ENCODE measurements at regions not wholly inside any gene's neighbourhood (a gene's known extent, or its start where the extent isn't known, plus 50 kb on each side); places are given as distances from the start of the nearest gene placed in this dataset.

DNA sequence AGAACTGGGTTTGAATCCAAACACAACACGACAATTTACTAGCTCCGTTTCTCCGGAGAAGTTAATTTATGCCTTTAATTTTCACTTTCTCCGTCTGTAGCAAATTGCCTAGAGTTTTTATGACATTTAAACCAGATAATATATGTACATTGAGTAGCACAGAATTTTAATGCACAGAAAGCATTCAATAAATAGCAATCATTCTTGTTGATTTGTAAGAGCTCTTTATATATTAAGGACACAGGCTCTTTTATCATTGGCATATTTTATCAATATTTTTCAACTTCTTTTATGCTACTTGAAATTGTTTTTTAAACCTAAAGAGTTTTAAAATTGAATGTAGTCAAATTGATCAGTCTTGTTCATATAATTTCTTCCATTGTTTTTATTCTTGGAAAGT lies 99.6 kb upstream of the PPP2R3B start (continued):
- TF ChIP-seq, protein P1, sequence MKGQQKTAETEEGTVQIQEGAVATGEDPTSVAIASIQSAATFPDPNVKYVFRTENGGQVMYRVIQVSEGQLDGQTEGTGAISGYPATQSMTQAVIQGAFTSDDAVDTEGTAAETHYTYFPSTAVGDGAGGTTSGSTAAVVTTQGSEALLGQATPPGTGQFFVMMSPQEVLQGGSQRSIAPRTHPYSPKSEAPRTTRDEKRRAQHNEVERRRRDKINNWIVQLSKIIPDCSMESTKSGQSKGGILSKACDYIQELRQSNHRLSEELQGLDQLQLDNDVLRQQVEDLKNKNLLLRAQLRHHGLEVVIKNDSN (IDR thresholded peaks at IDR 0.05; ENCODE audit: borderline replicate concordance, low read depth), result no peak
- TF ChIP-seq GATA2 (CRISPR knock-in tag; IDR thresholded peaks at IDR 0.05) (no peak), RFX5 (IDR thresholded peaks at IDR 0.05; ENCODE audit: low read length) (no peak), TCF12 (IDR thresholded peaks at IDR 0.05) (no peak)

DNA sequence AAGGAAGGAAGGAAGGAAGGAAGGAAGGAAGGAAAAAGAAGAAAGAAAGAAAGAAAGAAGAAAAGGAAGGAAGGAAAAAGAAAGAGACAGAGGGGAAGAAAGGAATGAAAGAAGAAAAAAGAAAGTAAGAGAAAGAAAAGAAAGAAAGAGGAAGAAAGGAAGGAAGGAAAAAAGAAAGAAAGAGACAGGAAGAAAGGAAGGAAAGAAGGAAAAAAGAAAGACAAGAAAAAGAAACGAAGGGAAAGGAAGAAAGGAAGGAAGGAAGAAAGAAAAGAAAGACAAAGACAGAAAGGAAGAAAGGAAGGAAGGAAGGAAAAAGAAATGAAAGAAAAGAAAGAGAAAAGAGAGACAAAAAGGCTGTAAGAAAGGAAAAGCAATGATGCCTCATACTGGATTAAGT lies 101.1 kb upstream of the PPP2R3B start:
- Histone ChIP-seq H3K4me2 (no peak overlapping the region), H3K9me3 (no peaks in the 10 kb centered on the region), H3K79me2 (ENCODE audit: insufficient read depth) (no peaks in the 10 kb centered on the region), H3K27ac (ENCODE audit: low read depth in 2 of 2, low read length in 1 of 2) (no peak overlapping the region), H3K4me1 (ENCODE audit: control insufficient read depth in 1 of 2, insufficient read depth in 2 of 2, low read depth in 1 of 2, low read length in 1 of 2) (no peaks in the 10 kb centered on the region), H3F3A (replicated peaks; ENCODE audit: insufficient read depth) (no peaks in the 10 kb centered on the region), H3K36me3 (replicated peaks in 1 of 2; ENCODE audit: control insufficient read depth in 1 of 2, insufficient read depth in 2 of 2, low read length in 1 of 2) (no peaks in the 10 kb centered on the region), H3K9me2 (no peaks in the 10 kb centered on the region), H4K20me1 (ENCODE audit: insufficient read depth) (no peaks in the 10 kb centered on the region), H2AFZ (ENCODE audit: low read depth) (no peak overlapping the region), H3K4me3 (ENCODE audit: low read depth in 2 of 2, low read length in 1 of 2) (no peak overlapping the region), H3K27me3 (ENCODE audit: insufficient read depth) (0 out of 2 replicates have a peak, but pooled peaks cover 6% of the 10 kb centered on the region), H3K9ac (no peak overlapping the region)
- no peak for DNase-seq
- WGBS (ENCODE audit: low lambda C conversion rate), result 3% methylated on average over 1 of the region's 1 CpG
- CTCF ChIA-PET, result no interaction called here
- POLR2A ChIA-PET, result no interaction called here
- TF ChIP-seq EZH2phosphoT487 (IDR thresholded peaks at IDR 0.05; ENCODE audit: borderline replicate concordance, low read depth), result no peak
- TF ChIP-seq NRF1 (IDR thresholded peaks at IDR 0.05; ENCODE audit: low read depth, low read length), result no peak
- TF ChIP-seq NFIC (IDR thresholded peaks at IDR 0.05; ENCODE audit: borderline replicate concordance), result no peak
- no peak for TF ChIP-seq FOXJ3 (CRISPR knock-in tag; IDR thresholded peaks at IDR 0.05)
- TF ChIP-seq, protein P2, sequence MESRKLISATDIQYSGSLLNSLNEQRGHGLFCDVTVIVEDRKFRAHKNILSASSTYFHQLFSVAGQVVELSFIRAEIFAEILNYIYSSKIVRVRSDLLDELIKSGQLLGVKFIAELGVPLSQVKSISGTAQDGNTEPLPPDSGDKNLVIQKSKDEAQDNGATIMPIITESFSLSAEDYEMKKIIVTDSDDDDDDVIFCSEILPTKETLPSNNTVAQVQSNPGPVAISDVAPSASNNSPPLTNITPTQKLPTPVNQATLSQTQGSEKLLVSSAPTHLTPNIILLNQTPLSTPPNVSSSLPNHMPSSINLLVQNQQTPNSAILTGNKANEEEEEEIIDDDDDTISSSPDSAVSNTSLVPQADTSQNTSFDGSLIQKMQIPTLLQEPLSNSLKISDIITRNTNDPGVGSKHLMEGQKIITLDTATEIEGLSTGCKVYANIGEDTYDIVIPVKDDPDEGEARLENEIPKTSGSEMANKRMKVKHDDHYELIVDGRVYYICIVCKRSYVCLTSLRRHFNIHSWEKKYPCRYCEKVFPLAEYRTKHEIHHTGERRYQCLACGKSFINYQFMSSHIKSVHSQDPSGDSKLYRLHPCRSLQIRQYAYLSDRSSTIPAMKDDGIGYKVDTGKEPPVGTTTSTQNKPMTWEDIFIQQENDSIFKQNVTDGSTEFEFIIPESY (IDR thresholded peaks at IDR 0.05; ENCODE audit: borderline replicate concordance, low read depth), result no peak
- TF ChIP-seq TEAD4 (IDR thresholded peaks at IDR 0.05; ENCODE audit: borderline replicate concordance, insufficient read depth), result no peak
- no peak for TF ChIP-seq SMC3 (IDR thresholded peaks at IDR 0.05; ENCODE audit: low read depth, low read length)

DNA sequence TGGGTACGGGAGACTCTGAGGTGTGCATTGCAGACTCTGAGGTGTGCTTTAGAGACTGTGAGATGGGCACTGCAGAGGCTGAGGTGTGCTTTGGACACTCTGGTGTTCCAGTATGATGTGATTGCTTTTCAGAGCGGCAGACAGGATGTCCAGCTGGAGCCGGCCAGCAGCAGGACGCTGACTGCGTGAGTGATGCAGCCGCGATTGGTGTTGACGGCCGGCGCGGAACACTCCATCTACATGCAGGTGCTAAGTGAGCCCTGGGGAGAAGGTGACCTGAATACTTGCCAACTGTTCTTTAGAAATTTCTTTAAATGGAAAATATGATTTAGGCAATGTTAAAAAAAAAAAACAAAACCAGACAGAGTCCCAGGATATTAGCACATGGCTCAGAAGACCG lies 103.1 kb upstream of the PPP2R3B start:
- Histone ChIP-seq H3K27me3 (ENCODE audit: insufficient read depth) (peaks cover 1% of the 10 kb centered on the region; the same call in 1 of the 2 replicates), H3K4me2 (no peak overlapping the region), H3K4me1 (ENCODE audit: control insufficient read depth in 1 of 2, insufficient read depth in 2 of 2, low read depth in 1 of 2, low read length in 1 of 2) (no peaks in the 10 kb centered on the region), H2AFZ (ENCODE audit: low read depth) (no peak overlapping the region), H3K36me3 (replicated peaks in 1 of 2; ENCODE audit: control insufficient read depth in 1 of 2, insufficient read depth in 2 of 2, low read length in 1 of 2) (no peaks in the 10 kb centered on the region), H3F3A (replicated peaks; ENCODE audit: insufficient read depth) (no peaks in the 10 kb centered on the region), H3K9me3 (no peaks in the 10 kb centered on the region), H3K4me3 (ENCODE audit: low read depth in 2 of 2, low read length in 1 of 2) (no peak overlapping the region), H3K9ac (no peak overlapping the region), H4K20me1 (ENCODE audit: insufficient read depth) (no peaks in the 10 kb centered on the region), H3K9me2 (no peaks in the 10 kb centered on the region), H3K27ac (ENCODE audit: low read depth in 2 of 2, low read length in 1 of 2) (no peak overlapping the region), H3K79me2 (ENCODE audit: insufficient read depth) (no peaks in the 10 kb centered on the region)
- POLR2A ChIA-PET, result no interaction called here
- no peak for DNase-seq
- 34% methylated on average over 12 of the region's 12 CpGs for WGBS (ENCODE audit: low lambda C conversion rate)
- CTCF ChIA-PET, result no interaction called here
- TF ChIP-seq FOXJ3 (CRISPR knock-in tag; IDR thresholded peaks at IDR 0.05) (no peak), SIN3A (IDR thresholded peaks at IDR 0.05; ENCODE audit: borderline replicate concordance, low read depth, low read length) (no peak), GATA2 (CRISPR knock-in tag; IDR thresholded peaks at IDR 0.05) (no peak), GABPA (IDR thresholded peaks at IDR 0.05; ENCODE audit: low read depth) (no peak), ELF1 (IDR thresholded peaks at IDR 0.05) (no peak), TAF1 (IDR thresholded peaks at IDR 0.05; ENCODE audit: borderline replicate concordance, low read depth, low read length) (no peak), POLR2AphosphoS5 (IDR thresholded peaks at IDR 0.05; ENCODE audit: low read depth, low read length) (no peak), EZH2phosphoT487 (IDR thresholded peaks at IDR 0.05; ENCODE audit: borderline replicate concordance, low read depth) (no peak), RAD21 (IDR thresholded peaks at IDR 0.05; ENCODE audit: low read length) (no peak), EP300 (IDR thresholded peaks at IDR 0.05; ENCODE audit: borderline replicate concordance in 1 of 2, low read depth in 1 of 2, low read length in 1 of 2) (no peak), TCF12 (IDR thresholded peaks at IDR 0.05) (no peak), CHD2 (IDR thresholded peaks at IDR 0.05; ENCODE audit: low read length, partially characterized antibody) (no peak), SMC3 (IDR thresholded peaks at IDR 0.05; ENCODE audit: low read depth, low read length) (no peak)
- TF ChIP-seq, protein P2 (IDR thresholded peaks at IDR 0.05; ENCODE audit: borderline replicate concordance, low read depth), result no peak
- TF ChIP-seq, protein P3, sequence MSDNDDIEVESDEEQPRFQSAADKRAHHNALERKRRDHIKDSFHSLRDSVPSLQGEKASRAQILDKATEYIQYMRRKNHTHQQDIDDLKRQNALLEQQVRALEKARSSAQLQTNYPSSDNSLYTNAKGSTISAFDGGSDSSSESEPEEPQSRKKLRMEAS (IDR thresholded peaks at IDR 0.05; ENCODE audit: low read depth), result no peak
- TF ChIP-seq, protein P4, sequence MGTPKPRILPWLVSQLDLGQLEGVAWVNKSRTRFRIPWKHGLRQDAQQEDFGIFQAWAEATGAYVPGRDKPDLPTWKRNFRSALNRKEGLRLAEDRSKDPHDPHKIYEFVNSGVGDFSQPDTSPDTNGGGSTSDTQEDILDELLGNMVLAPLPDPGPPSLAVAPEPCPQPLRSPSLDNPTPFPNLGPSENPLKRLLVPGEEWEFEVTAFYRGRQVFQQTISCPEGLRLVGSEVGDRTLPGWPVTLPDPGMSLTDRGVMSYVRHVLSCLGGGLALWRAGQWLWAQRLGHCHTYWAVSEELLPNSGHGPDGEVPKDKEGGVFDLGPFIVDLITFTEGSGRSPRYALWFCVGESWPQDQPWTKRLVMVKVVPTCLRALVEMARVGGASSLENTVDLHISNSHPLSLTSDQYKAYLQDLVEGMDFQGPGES (IDR thresholded peaks at IDR 0.05; ENCODE audit: low read depth, low read length), result no peak
